ENCODE measurements at regions not wholly inside any gene's neighbourhood (a gene's known extent, or its start where the extent isn't known, plus 50 kb on each side); places are given as distances from the start of the nearest gene placed in this dataset.

DNA sequence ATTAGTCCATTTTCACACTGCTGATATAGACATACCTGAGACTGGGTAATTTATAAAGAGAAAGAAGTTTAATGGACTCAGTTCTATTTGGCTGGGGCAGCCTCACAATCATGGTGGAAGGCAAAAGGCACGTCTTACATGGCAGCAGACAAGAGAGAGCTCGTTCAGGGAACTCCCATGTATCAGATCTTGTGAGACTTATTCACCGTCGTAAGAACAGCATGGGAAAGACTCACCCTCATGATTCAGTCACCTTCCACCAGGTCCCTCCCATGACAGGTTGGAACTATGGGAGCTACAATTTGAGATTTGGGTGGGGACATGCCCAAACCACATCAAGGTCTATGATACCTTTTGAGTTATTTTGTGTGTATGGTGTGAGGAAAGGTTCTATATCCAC is 66.9 kb downstream of the METRNL start:
- no peaks in the 10 kb centered on the region for H3K4me1 ChIP-seq (ENCODE audit: control insufficient read depth in 2 of 3, insufficient read depth in 2 of 3, low read depth in 1 of 3, low read length in 3 of 3)
- no peaks in the 10 kb centered on the region for H3K9me3 ChIP-seq (ENCODE audit: control insufficient read depth in 2 of 3, insufficient read depth in 1 of 3, low read length in 3 of 3)
- intact Hi-C loops (cut with DNase I) = no loop called here
- H3K27me3 ChIP-seq (ENCODE audit: control insufficient read depth, insufficient read depth, low read length) = no peaks in the 10 kb centered on the region
- TF ChIP-seq, protein P1, sequence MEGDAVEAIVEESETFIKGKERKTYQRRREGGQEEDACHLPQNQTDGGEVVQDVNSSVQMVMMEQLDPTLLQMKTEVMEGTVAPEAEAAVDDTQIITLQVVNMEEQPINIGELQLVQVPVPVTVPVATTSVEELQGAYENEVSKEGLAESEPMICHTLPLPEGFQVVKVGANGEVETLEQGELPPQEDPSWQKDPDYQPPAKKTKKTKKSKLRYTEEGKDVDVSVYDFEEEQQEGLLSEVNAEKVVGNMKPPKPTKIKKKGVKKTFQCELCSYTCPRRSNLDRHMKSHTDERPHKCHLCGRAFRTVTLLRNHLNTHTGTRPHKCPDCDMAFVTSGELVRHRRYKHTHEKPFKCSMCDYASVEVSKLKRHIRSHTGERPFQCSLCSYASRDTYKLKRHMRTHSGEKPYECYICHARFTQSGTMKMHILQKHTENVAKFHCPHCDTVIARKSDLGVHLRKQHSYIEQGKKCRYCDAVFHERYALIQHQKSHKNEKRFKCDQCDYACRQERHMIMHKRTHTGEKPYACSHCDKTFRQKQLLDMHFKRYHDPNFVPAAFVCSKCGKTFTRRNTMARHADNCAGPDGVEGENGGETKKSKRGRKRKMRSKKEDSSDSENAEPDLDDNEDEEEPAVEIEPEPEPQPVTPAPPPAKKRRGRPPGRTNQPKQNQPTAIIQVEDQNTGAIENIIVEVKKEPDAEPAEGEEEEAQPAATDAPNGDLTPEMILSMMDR (IDR thresholded peaks at IDR 0.05; ENCODE audit: borderline replicate concordance, extremely low read depth, insufficient read depth) = no peak
- H3K4me3 ChIP-seq (ENCODE audit: low read length in 3 of 3) = no peak overlapping the region
- H3K9ac ChIP-seq (ENCODE audit: low read length in 3 of 3) = no peak overlapping the region
- DNase-seq = no peak
- no peaks in the 10 kb centered on the region for H3K36me3 ChIP-seq (ENCODE audit: control insufficient read depth in 2 of 3, insufficient read depth in 3 of 3, low read length in 3 of 3)
- FAIRE-seq = no peak
- no peak overlapping the region for H3K27ac ChIP-seq (ENCODE audit: low read depth in 2 of 2, low read length in 2 of 2)

GRCh38 chr17:83147280-83147679 is 67.9 kb downstream of the METRNL start:
- H3K9ac ChIP-seq (ENCODE audit: low read length in 3 of 3) = no peak overlapping the region
- FAIRE-seq = no peak
- no peak for DNase-seq
- no peaks in the 10 kb centered on the region for H3K27me3 ChIP-seq (ENCODE audit: control insufficient read depth, insufficient read depth, low read length)
- no peak overlapping the region for H3K27ac ChIP-seq (ENCODE audit: low read depth in 2 of 2, low read length in 2 of 2)
- intact Hi-C loops (cut with DNase I) = no loop called here
- no peaks in the 10 kb centered on the region for H3K36me3 ChIP-seq (ENCODE audit: control insufficient read depth in 2 of 3, insufficient read depth in 3 of 3, low read length in 3 of 3)
- H3K9me3 ChIP-seq (ENCODE audit: control insufficient read depth in 2 of 3, insufficient read depth in 1 of 3, low read length in 3 of 3) = no peaks in the 10 kb centered on the region
- H3K4me3 ChIP-seq (ENCODE audit: low read length in 3 of 3) = no peak overlapping the region
- TF ChIP-seq, protein P1 (IDR thresholded peaks at IDR 0.05; ENCODE audit: borderline replicate concordance, extremely low read depth, insufficient read depth) = no peak
- H3K4me1 ChIP-seq (ENCODE audit: control insufficient read depth in 2 of 3, insufficient read depth in 2 of 3, low read depth in 1 of 3, low read length in 3 of 3) = peaks cover 0 to 3% (median 0%) of the 10 kb centered on the region in 3 donors

GRCh38 chr17:83148317-83149028 is 69.1 kb downstream of the METRNL start:
- H3K9me3 ChIP-seq (ENCODE audit: control insufficient read depth in 2 of 3, insufficient read depth in 1 of 3, low read length in 3 of 3) = no peaks in the 10 kb centered on the region
- H3K36me3 ChIP-seq (ENCODE audit: control insufficient read depth in 2 of 3, insufficient read depth in 3 of 3, low read length in 3 of 3) = no peaks in the 10 kb centered on the region
- TF ChIP-seq, protein P1 (IDR thresholded peaks at IDR 0.05; ENCODE audit: borderline replicate concordance, extremely low read depth, insufficient read depth) = no peak
- no peak for FAIRE-seq
- no peak overlapping the region for H3K27ac ChIP-seq (ENCODE audit: low read depth in 2 of 2, low read length in 2 of 2)
- intact Hi-C loops (cut with DNase I) = no loop called here
- no peaks in the 10 kb centered on the region for H3K27me3 ChIP-seq (ENCODE audit: control insufficient read depth, insufficient read depth, low read length)
- no peak overlapping the region for H3K4me3 ChIP-seq (ENCODE audit: low read length in 3 of 3)
- H3K4me1 ChIP-seq (ENCODE audit: control insufficient read depth in 2 of 3, insufficient read depth in 2 of 3, low read depth in 1 of 3, low read length in 3 of 3) = peaks cover 0 to 3% (median 0%) of the 10 kb centered on the region in 3 donors
- no peak for DNase-seq
- H3K9ac ChIP-seq (ENCODE audit: low read length in 3 of 3) = no peak overlapping the region
